H9 (cell line): ENCODE measurements at regions not wholly inside any gene's neighbourhood (a gene's known extent, or its start where the extent isn't known, plus 50 kb on each side); places are given as distances from the start of the nearest gene placed in this dataset.

Experiments
- DNase-seq: peaks from one replicate; pipeline ENCODE4 v3.0.0-alpha.2; 2017
- H2AFZ ChIP-seq: one replicate; pipeline ENCODE4 v1.6.1; 2013; ENCODE audit warnings: mild to moderate bottlenecking, low read length, control low read depth, moderate library complexity
- H2AK5ac ChIP-seq: 2 replicates; pipeline ENCODE4 v1.6.1; 2013; ENCODE audit warnings: low read length, control low read depth, mixed read lengths; ENCODE audit not compliant: insufficient read length
- H2BK120ac ChIP-seq: one replicate; pipeline ENCODE4 v1.6.1; 2013; ENCODE audit warnings: low read depth, mild to moderate bottlenecking, low read length, control low read depth, inconsistent platforms; ENCODE audit not compliant: poor library complexity, severe bottlenecking
- H2BK12ac ChIP-seq: 2 replicates; pipeline ENCODE4 v1.6.1; 2013; ENCODE audit warnings: low read length, control low read depth, mixed read lengths, low read depth; ENCODE audit not compliant: insufficient read length
- H2BK15ac ChIP-seq: 2 replicates; pipeline ENCODE4 v1.6.1; 2013; ENCODE audit warnings: low read depth, low read length, control low read depth
- H2BK20ac ChIP-seq: one replicate; pipeline ENCODE4 v1.6.1; 2013; ENCODE audit warnings: low read depth, mild to moderate bottlenecking, low read length, control low read depth, inconsistent platforms; ENCODE audit not compliant: poor library complexity, severe bottlenecking
- H2BK5ac ChIP-seq: 2 replicates; pipeline ENCODE4 v1.6.1; 2013; ENCODE audit warnings: low read length, control low read depth, mixed read lengths; ENCODE audit not compliant: insufficient read length
- H3K14ac ChIP-seq: 2 replicates; pipeline ENCODE4 v1.6.1; 2013; ENCODE audit warnings: low read length, control low read depth; ENCODE audit not compliant: insufficient read depth
- H3K18ac ChIP-seq: 2 replicates; pipeline ENCODE4 v1.6.1; 2013; ENCODE audit warnings: low read depth, mild to moderate bottlenecking, mixed read lengths, low read length, control low read depth; ENCODE audit not compliant: insufficient read length
- H3K23ac ChIP-seq: 2 replicates; pipeline ENCODE4 v1.6.1; 2013; ENCODE audit warnings: low read length, control low read depth, mixed read lengths, low read depth; ENCODE audit not compliant: insufficient read length
- H3K23me2 ChIP-seq: 2 replicates; pipeline ENCODE4 v1.6.1; 2013; ENCODE audit warnings: low read depth, mild to moderate bottlenecking, mixed read lengths, low read length, control low read depth; ENCODE audit not compliant: insufficient read length, poor library complexity, severe bottlenecking
- H3K27ac ChIP-seq: 2 replicates; pipeline ENCODE4 v1.5.1; 2013; ENCODE audit warnings: low read length, control low read depth, mixed read lengths, low read depth; ENCODE audit not compliant: insufficient read length
- H3K27me3 ChIP-seq: 2 replicates; pipeline ENCODE4 v1.6.1; 2013; ENCODE audit warnings: low read length, control low read depth, inconsistent platforms; ENCODE audit not compliant: insufficient read depth
- H3K4ac ChIP-seq: 2 replicates; pipeline ENCODE4 v1.6.1; 2013; ENCODE audit warnings: low read depth, mild to moderate bottlenecking, control low read depth, inconsistent platforms, low read length, moderate library complexity
- H3K4me1 ChIP-seq: 2 replicates; pipeline ENCODE4 v1.6.1; 2013; ENCODE audit warnings: low read length, control low read depth, inconsistent platforms; ENCODE audit not compliant: insufficient read depth
- H3K4me2 ChIP-seq: 2 replicates; pipeline ENCODE4 v1.6.1; 2013; ENCODE audit warnings: low read length, control low read depth, mixed read lengths; ENCODE audit not compliant: insufficient read length, insufficient read depth
- H3K56ac ChIP-seq: 2 replicates; pipeline ENCODE4 v1.6.1; 2013; ENCODE audit warnings: low read depth, mild to moderate bottlenecking, mixed read lengths, low read length, control low read depth; ENCODE audit not compliant: insufficient read length
- H3K79me1 ChIP-seq: 2 replicates; pipeline ENCODE4 v1.6.1; 2013; ENCODE audit warnings: low read depth, mild to moderate bottlenecking, moderate library complexity, low read length, control low read depth, inconsistent platforms; ENCODE audit not compliant: insufficient read depth, poor library complexity, severe bottlenecking
- H3K79me2 ChIP-seq: 2 replicates; pipeline ENCODE4 v1.6.1; 2013; ENCODE audit warnings: low read length, control low read depth, inconsistent platforms; ENCODE audit not compliant: insufficient read depth
- H3K9ac ChIP-seq: 2 replicates; pipeline ENCODE4 v1.6.1; 2013; ENCODE audit warnings: low read length, control low read depth, mixed read lengths; ENCODE audit not compliant: insufficient read length; ENCODE audit errors: extremely low read depth
- H3K9me3 ChIP-seq: one replicate; pipeline ENCODE4 v1.6.1; 2013; ENCODE audit warnings: low read depth, low read length, inconsistent platforms; ENCODE audit not compliant: control insufficient read depth
- H3T11ph ChIP-seq: one replicate; pipeline ENCODE4 v1.6.1; 2013; ENCODE audit warnings: mild to moderate bottlenecking, low read length, control low read depth, inconsistent platforms
- H4K20me1 ChIP-seq: one replicate; pipeline ENCODE4 v1.6.1; 2013; ENCODE audit not compliant: control insufficient read depth, insufficient read length, insufficient read depth
- H4K5ac ChIP-seq: 2 replicates; pipeline ENCODE4 v1.6.1; 2013; ENCODE audit warnings: low read depth, mild to moderate bottlenecking, mixed read lengths, low read length, control low read depth; ENCODE audit not compliant: insufficient read length
- H4K8ac ChIP-seq: replicated peaks from 2 replicates; pipeline ENCODE4 v1.6.1; 2013; ENCODE audit warnings: low read length, control low read depth, mixed read lengths, low read depth; ENCODE audit not compliant: insufficient read length
- H4K91ac ChIP-seq: 2 replicates; pipeline ENCODE4 v1.6.1; 2013; ENCODE audit warnings: low read depth, mild to moderate bottlenecking, moderate library complexity, mixed read lengths, low read length, control low read depth; ENCODE audit not compliant: insufficient read length
- H3K27ac Mint-ChIP-seq, 3 experiments: 2 replicates in 2 of 3; 3 replicates in 1 of 3; pipeline ENCODE4 v1.8.0; 2020 to 2021; ENCODE audit warnings: mixed read lengths in 3 of 3, mild to moderate bottlenecking in 1 of 3, moderate library complexity in 1 of 3
- H3K27me3 Mint-ChIP-seq: 2 replicates; pipeline ENCODE4 v1.8.0; 2021; ENCODE audit warnings: low read depth, mild to moderate bottlenecking, moderate library complexity, mixed read lengths
- H3K36me3 Mint-ChIP-seq, 3 experiments: 2 replicates in 2 of 3; 3 replicates in 1 of 3; pipeline ENCODE4 v1.8.0; 2020 to 2021; ENCODE audit warnings: low read depth in 3 of 3, mixed read lengths in 3 of 3; ENCODE audit not compliant: insufficient read depth in 1 of 3
- H3K4me1 Mint-ChIP-seq, 2 experiments: 2 replicates each; pipeline ENCODE4 v1.8.0; 2020; ENCODE audit warnings: mixed read lengths in 2 of 2
- H3K4me3 Mint-ChIP-seq, 2 experiments: 2 replicates in 1 of 2; 3 replicates in 1 of 2; pipeline ENCODE4 v1.8.0; 2020 to 2021; ENCODE audit warnings: mild to moderate bottlenecking in 2 of 2, mixed read lengths in 2 of 2, moderate library complexity in 1 of 2
- H3K9me3 Mint-ChIP-seq, 2 experiments: 2 replicates in 1 of 2; 3 replicates in 1 of 2; pipeline ENCODE4 v1.8.0; 2020; ENCODE audit warnings: mild to moderate bottlenecking in 2 of 2, mixed read lengths in 2 of 2, moderate library complexity in 1 of 2
- CTCF ChIP-seq: fragments of 200-600 bp; sonication (generic); conservative IDR thresholded peaks from 3 replicates; pipeline ENCODE4 v1.8.0; 2021; ENCODE audit warnings: antibody characterized with exemption, mild to moderate bottlenecking
- WGBS: extraction: QIAGEN DNeasy Blood & Tissue Kit; methylation state at CpG from one replicate; pipeline ENCODE4 v1.1.7; 2013; ENCODE audit warnings: missing lambda C conversion rate, low lambda C conversion rate, mixed read lengths; ENCODE audit not compliant: insufficient read length; ENCODE audit errors: extremely low coverage; 5-methylcytosine and 5-hydroxymethylcytosine counted together

GRCh38 chr5:2550509-2550908 lies 201.0 kb downstream of the IRX2 start:
- no peaks in the 10 kb centered on the region for H3K23me2 ChIP-seq
- Mint-ChIP-seq H3K36me3 (peaks cover 10 to 27% (median 14%) of the 10 kb centered on the region in 3 experiments), H3K4me1 (no peaks in the 10 kb centered on the region), H3K27ac (no peak overlapping the region), H3K27me3 (peaks cover 8% of the 10 kb centered on the region), H3K9me3 (peaks cover 29 to 30% of the 10 kb centered on the region in 2 experiments), H3K4me3 (no peak overlapping the region)
- no peak overlapping the region for H3K9ac ChIP-seq
- no peak overlapping the region for H4K8ac ChIP-seq
- no peak overlapping the region for H2BK20ac ChIP-seq
- H3K27me3 ChIP-seq = no peaks in the 10 kb centered on the region
- TF ChIP-seq CTCF = no peak
- H3K79me1 ChIP-seq = no peaks in the 10 kb centered on the region
- no peak for DNase-seq
- H2AK5ac ChIP-seq = no peak overlapping the region
- no peaks in the 10 kb centered on the region for H3K4me1 ChIP-seq
- H3K56ac ChIP-seq = no peak overlapping the region
- no CpG with 5 or more reads among the region's 5 CpGs for WGBS
- H4K5ac ChIP-seq = no peak overlapping the region
- H4K91ac ChIP-seq = no peak overlapping the region
- no peak overlapping the region for H3T11ph ChIP-seq
- no peak overlapping the region for H3K18ac ChIP-seq
- no peak overlapping the region for H2BK5ac ChIP-seq
- no peaks in the 10 kb centered on the region for H4K20me1 ChIP-seq
- peaks cover 4% of the 10 kb centered on the region for H3K9me3 ChIP-seq
- no peak overlapping the region for H3K4me2 ChIP-seq
- H2BK15ac ChIP-seq = no peak overlapping the region
- no peak overlapping the region for H3K14ac ChIP-seq
- H3K4ac ChIP-seq = no peak overlapping the region
- H2BK12ac ChIP-seq = no peak overlapping the region
- H3K27ac ChIP-seq = no peak overlapping the region
- H2AFZ ChIP-seq = no peak overlapping the region
- H3K79me2 ChIP-seq = no peaks in the 10 kb centered on the region
- H2BK120ac ChIP-seq = no peak overlapping the region
- no peak overlapping the region for H3K23ac ChIP-seq
